IPS-15b (cell line): ENCODE measurements at regions not wholly inside any gene's neighbourhood (a gene's known extent, or its start where the extent isn't known, plus 50 kb on each side); places are given as distances from the start of the nearest gene placed in this dataset.

ENCODE experiments used
- H3K27me3 ChIP-seq: one replicate; pipeline ENCODE4 v1.6.1; 2013; ENCODE audit warnings: low read length; ENCODE audit not compliant: control insufficient read depth, insufficient read depth
- H3K36me3 ChIP-seq: one replicate; pipeline ENCODE4 v1.6.1; 2013; ENCODE audit warnings: low read length; ENCODE audit not compliant: control insufficient read depth, insufficient read depth
- H3K4me1 ChIP-seq: one replicate; pipeline ENCODE4 v1.6.1; 2013; ENCODE audit warnings: mild to moderate bottlenecking, low read length; ENCODE audit not compliant: control insufficient read depth, insufficient read depth
- H3K4me3 ChIP-seq: one replicate; pipeline ENCODE4 v1.5.1; 2013; ENCODE audit warnings: low read depth, low read length
- H3K9ac ChIP-seq: one replicate; pipeline ENCODE4 v1.6.1; 2013; ENCODE audit warnings: low read depth, mild to moderate bottlenecking, low read length
- H3K9me3 ChIP-seq: one replicate; pipeline ENCODE4 v1.6.1; 2013; ENCODE audit warnings: mild to moderate bottlenecking, low read length; ENCODE audit not compliant: control insufficient read depth, insufficient read depth

DNA sequence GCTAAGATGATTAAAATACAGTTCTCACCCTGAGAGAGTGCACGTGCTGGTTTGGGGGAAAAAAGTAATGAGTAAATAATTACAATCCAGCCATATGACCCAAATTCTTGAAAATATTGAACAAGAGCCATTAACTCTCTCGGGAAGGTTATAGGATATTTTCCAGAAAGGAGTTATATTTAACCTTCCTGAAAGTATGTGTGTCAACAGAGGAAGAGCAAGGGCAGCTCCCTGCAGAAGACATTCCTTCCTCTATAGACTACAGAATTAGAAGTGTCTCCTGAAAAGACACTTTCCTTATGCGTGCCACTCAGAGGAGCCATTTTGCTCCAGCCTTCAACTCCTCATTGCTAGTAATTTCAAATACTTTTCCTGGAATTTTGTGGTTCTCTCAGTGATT lies 648.7 kb downstream of the USP25 start:
- Histone ChIP-seq H3K9me3 (no peaks in the 10 kb centered on the region), H3K36me3 (no peaks in the 10 kb centered on the region), H3K27me3 (no peaks in the 10 kb centered on the region), H3K9ac (no peak overlapping the region), H3K4me3 (no peak overlapping the region), H3K4me1 (no peaks in the 10 kb centered on the region)

DNA sequence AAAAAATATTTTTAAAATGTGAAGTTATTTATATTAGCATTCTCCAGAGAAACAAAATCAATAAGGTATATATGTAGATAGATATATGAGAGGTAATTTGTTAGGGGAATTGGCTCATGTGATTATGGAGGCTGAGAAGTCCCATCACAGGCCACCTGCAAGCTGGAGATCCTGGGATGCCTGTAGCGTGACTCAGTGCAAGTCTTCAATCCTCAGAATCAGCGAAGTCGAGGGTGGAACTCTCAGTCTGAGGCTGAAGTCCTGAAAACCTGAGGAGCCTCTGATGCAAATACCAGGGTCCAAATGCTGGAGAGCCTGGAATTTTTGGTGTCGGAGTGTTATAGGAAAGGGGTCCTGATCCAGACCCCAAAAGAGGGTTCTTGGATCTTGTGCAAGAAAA lies 658.5 kb downstream of the USP25 start:
- no peaks in the 10 kb centered on the region for H3K36me3 ChIP-seq
- no peaks in the 10 kb centered on the region for H3K9me3 ChIP-seq
- H3K9ac ChIP-seq, result no peak overlapping the region
- H3K4me3 ChIP-seq, result no peak overlapping the region
- no peaks in the 10 kb centered on the region for H3K4me1 ChIP-seq
- H3K27me3 ChIP-seq, result no peaks in the 10 kb centered on the region

DNA sequence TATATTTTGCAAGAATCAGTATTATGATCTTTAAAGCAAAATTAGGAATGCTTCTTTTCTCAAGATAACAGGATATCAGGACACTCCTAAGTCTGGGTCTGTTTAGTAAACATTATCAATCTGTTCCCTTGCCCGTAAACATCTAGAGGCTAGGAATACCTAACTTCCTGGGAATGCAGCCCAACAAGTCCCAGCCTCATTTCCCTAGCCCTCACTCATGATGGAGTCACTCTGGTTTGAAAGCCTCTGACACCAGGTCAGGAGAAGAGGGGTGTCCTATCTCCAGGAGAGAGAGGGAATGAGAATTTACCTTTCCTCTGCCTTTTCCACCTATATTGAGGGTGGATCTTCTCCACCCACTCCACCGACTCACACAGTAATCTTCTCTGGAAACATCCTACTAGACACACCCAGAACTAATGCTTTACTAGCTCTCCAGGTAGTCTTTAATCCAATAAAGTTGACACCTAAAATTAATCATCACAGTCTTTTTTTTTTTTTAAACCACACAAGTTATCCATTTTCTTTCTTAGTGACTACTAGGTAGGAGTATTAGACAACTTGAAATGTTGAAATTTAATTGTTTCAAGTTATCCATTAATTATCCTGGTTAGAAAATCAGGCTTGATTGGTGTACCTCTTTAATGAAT lies 659.3 kb downstream of the USP25 start:
- H3K9me3 ChIP-seq, result no peaks in the 10 kb centered on the region
- no peaks in the 10 kb centered on the region for H3K4me1 ChIP-seq
- no peaks in the 10 kb centered on the region for H3K27me3 ChIP-seq
- H3K9ac ChIP-seq, result no peak overlapping the region
- no peaks in the 10 kb centered on the region for H3K36me3 ChIP-seq
- H3K4me3 ChIP-seq, result no peak overlapping the region

GRCh38 chr21:16389643-16390042 lies 659.9 kb downstream of the USP25 start:
- Histone ChIP-seq H3K9ac (no peak overlapping the region), H3K4me3 (no peak overlapping the region), H3K36me3 (no peaks in the 10 kb centered on the region), H3K9me3 (no peaks in the 10 kb centered on the region), H3K27me3 (no peaks in the 10 kb centered on the region), H3K4me1 (no peaks in the 10 kb centered on the region)

DNA sequence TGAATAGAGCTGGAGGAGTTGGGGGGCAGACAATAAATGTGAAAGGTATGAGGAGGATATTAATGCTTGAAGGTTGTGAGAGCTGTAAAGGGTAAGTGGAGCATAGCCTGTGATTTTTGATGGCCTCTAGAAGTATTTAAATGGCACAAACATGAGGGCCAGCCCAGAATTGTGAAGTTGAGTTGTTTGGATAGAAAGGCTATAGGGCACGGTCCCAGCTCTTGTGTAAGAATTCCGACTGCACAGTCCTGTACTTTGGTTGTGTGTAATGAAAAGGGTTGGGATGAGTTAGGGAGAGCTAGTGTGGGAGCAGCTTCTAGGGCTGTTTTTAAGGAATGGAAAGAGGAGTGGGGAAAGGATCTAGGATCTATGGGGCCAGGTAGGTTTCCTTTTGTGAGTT lies 665.5 kb downstream of the USP25 start:
- H3K4me1 ChIP-seq, result no peaks in the 10 kb centered on the region
- H3K27me3 ChIP-seq, result no peaks in the 10 kb centered on the region
- no peak overlapping the region for H3K4me3 ChIP-seq
- no peaks in the 10 kb centered on the region for H3K36me3 ChIP-seq
- no peaks in the 10 kb centered on the region for H3K9me3 ChIP-seq
- no peak overlapping the region for H3K9ac ChIP-seq

- no peaks in the 10 kb centered on the region for H3K36me3 ChIP-seq
- H3K27me3 ChIP-seq, result no peaks in the 10 kb centered on the region
- H3K4me1 ChIP-seq, result no peaks in the 10 kb centered on the region
- H3K4me3 ChIP-seq, result no peak overlapping the region
- H3K9ac ChIP-seq, result no peak overlapping the region
- H3K9me3 ChIP-seq, result no peaks in the 10 kb centered on the region
Measured at GRCh38 chr21:16402752-16403151, 673.0 kb downstream of the USP25 start.

- Histone ChIP-seq H3K9ac (no peak overlapping the region), H3K4me3 (no peak overlapping the region), H3K27me3 (no peaks in the 10 kb centered on the region), H3K9me3 (no peaks in the 10 kb centered on the region), H3K36me3 (no peaks in the 10 kb centered on the region), H3K4me1 (no peaks in the 10 kb centered on the region)
Measured at GRCh38 chr21:16404776-16405175, 675.0 kb downstream of the USP25 start.

DNA sequence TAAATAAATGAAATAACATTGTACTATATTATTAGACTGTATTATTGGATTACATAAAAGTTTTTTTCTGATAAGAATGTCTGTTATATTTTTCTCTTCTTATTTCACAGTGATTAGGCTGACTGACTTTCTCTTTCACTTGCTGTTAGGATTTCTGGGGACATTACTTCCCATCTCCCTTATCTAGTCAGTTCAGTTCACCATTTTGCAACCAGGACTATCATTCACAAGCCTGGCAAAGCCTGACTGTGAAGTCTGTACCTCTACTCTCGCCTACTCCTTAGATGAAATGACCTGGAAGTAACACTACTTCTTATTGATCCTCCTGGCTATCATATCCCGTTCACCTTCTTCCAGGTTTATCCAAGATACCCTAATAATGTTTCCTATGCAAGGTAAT lies 676.6 kb downstream of the USP25 start:
- H3K4me3 ChIP-seq, result no peak overlapping the region
- H3K9me3 ChIP-seq, result no peaks in the 10 kb centered on the region
- H3K27me3 ChIP-seq, result no peaks in the 10 kb centered on the region
- H3K9ac ChIP-seq, result no peak overlapping the region
- no peaks in the 10 kb centered on the region for H3K4me1 ChIP-seq
- H3K36me3 ChIP-seq, result no peaks in the 10 kb centered on the region

DNA sequence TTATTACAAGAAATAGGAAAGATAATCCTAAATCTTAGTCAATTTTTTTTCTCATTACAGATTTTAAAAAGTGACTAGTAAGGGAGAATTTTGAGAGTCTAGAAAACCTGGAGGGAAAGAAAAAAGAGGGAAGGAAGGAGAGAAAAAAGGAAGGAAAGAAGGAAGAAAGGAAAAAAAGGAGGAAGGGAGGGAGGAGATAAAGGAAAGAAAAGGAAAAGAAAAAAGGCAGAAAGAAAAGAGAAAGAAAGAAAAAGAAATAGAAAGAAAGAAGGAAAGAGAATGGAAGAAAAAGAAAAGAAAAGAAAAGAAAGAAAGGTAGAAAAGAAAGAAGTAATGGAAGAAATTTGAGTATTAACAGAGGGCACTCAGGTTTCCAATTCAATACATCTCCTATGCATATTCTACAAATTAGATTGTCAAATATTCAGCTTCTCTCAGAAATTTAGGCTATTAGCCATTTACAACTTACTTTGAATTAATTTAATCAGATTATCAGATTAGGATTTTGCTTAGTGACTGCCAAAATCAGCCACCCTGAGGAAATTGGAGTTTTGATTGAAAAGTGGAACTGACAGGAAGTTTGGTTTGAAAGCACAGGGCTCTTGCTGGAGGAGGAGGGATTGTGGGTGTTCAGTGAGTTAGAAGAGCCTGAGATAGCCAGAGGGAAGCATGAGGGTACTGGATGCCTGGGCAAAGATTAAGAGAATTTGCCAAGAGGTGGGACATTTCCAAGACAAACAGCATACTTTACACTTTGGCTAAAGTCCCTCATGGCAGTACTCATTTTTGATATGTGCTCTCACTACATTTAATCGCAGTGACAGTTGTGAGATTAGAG lies 677.8 kb downstream of the USP25 start:
- Histone ChIP-seq H3K9ac (no peak overlapping the region), H3K4me1 (no peaks in the 10 kb centered on the region), H3K27me3 (no peaks in the 10 kb centered on the region), H3K36me3 (no peaks in the 10 kb centered on the region), H3K4me3 (no peak overlapping the region), H3K9me3 (no peaks in the 10 kb centered on the region)

GRCh38 chr21:16408280-16408679 lies 678.5 kb downstream of the USP25 start:
- no peaks in the 10 kb centered on the region for H3K9me3 ChIP-seq
- no peak overlapping the region for H3K9ac ChIP-seq
- H3K4me1 ChIP-seq, result no peaks in the 10 kb centered on the region
- H3K36me3 ChIP-seq, result no peaks in the 10 kb centered on the region
- no peak overlapping the region for H3K4me3 ChIP-seq
- no peaks in the 10 kb centered on the region for H3K27me3 ChIP-seq

GRCh38 chr21:16409352-16409751 lies 679.6 kb downstream of the USP25 start:
- Histone ChIP-seq H3K27me3 (no peaks in the 10 kb centered on the region), H3K36me3 (no peaks in the 10 kb centered on the region), H3K9ac (no peak overlapping the region), H3K9me3 (no peaks in the 10 kb centered on the region), H3K4me3 (no peak overlapping the region), H3K4me1 (no peaks in the 10 kb centered on the region)

DNA sequence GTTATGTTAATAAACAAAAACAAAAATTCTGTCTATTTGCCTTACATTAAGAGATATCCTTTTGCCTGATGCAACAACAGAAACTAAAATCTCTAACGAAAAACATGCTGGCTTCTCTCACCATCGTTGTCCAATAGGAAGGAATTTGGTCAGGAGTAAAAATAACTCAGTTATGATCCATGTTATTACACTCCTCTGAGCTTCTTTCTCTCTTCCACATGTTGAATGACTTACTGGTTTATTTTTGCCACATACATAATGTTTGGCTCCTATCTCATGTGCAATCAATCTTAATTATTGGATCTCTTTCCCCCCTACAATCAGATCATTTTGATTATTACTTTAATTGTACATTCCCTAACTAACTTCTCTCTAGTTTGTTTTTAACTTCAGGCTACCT lies 688.4 kb downstream of the USP25 start:
- Histone ChIP-seq H3K9me3 (no peaks in the 10 kb centered on the region), H3K27me3 (no peaks in the 10 kb centered on the region), H3K36me3 (no peaks in the 10 kb centered on the region), H3K4me1 (no peaks in the 10 kb centered on the region), H3K4me3 (no peak overlapping the region), H3K9ac (no peak overlapping the region)
